CD1c-positive myeloid dendritic cell (primary cell): ENCODE measurements at regions not wholly inside any gene's neighbourhood (a gene's known extent, or its start where the extent isn't known, plus 50 kb on each side); places are given as distances from the start of the nearest gene placed in this dataset.

ENCODE experiments used
- DNase-seq: peaks from one replicate; pipeline ENCODE4 v3.0.0-alpha.2; 2016; ENCODE audit errors: extremely low spot score

DNA sequence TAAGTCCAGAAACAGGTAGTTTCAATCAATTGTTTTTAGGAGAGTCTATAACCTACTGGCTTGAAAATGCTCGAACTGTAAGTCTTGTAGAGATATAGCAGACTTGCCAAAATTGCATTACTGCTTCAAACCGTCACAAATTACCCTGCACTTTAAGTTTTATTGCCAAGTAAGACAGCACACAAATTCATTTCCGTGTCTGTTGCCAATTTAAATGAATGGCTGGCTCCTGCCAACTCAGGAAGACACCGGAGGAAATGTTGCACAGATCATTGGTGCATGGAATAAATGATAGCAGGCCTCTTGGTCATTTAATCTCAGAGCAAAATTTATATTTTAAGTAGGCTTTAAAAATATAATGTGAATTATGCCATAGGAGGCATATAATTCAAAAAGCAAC, 438.1 kb downstream of the HACE1 start:
- no peak for DNase-seq

DNA sequence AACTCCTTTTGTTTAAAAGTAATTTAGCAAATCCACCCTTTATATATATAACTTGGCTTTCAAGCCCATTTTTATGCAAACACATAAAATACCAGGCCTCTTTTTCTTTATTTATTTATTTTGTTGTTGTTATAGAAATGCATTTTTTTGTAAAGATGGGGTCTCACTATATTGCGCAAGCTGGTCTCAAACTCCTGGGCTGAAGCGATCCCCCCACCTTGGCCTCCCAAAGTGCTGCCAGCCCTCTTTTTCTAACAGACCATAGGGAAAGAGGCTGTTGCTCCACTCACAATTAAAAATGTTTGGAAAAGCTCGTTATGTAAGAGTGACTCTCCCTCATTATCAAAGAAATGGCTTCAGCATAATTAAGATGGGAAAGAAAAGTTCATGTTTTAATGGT, 440.9 kb downstream of the HACE1 start:
- no peak for DNase-seq

DNA sequence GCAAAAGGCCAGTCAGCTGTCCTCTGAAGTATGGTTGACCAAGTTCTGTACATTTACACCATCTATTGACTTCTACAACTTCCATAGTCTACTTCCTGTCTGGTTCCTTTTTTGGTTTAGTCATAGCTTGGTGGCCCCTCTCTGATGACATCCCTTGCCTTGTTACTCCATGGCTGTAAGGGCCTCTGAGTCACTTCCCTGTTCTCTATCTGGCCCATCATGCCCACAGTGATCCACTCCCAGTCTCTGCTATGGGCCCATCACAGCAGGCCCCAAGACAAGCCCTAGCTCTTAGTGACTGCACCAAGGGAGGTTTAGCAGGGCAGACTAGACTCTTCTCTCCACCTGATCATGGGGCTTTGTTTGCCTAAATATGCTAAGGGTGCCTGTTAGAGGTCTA, 441.6 kb downstream of the HACE1 start:
- DNase-seq, result no peak

DNA sequence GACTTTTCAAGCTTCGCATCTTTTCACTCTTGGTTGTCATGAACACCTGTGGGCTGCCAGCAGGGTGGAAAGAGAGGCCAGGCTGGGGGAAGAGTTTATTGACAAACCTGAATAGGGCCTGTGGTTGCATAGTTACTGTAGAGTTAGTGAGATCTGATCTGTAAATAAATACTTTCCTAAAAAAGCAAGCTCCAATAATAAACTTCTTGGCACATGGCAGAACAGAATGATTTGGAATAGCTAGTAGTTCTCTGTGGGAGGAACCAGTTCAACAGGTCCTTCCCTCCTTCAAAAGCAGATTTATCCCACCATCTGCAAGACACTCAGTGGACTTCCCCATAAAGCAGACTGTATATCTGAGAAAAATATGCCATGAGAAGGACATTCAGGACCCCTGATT, 445.0 kb downstream of the HACE1 start:
- DNase-seq, result no peak

DNA sequence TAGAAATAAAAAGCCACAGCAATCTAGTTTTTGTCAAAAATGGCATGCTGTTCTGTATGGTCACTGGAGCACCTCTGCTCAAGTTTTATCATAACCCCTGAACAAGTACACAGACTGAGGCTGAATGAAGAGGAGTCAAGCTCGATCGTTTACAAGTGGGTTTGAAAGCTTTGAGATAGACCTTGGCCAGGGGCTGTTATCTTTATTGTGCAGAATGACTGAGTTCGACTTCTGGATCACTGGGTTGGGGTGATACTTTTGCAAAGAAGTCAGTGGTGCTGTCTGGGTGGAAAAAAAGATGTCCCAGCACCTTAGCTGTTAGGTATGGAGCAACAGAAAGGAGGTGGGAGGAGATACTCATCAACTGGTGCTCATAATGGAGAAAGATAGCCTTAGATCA, 446.0 kb downstream of the HACE1 start:
- DNase-seq, result no peak

DNA sequence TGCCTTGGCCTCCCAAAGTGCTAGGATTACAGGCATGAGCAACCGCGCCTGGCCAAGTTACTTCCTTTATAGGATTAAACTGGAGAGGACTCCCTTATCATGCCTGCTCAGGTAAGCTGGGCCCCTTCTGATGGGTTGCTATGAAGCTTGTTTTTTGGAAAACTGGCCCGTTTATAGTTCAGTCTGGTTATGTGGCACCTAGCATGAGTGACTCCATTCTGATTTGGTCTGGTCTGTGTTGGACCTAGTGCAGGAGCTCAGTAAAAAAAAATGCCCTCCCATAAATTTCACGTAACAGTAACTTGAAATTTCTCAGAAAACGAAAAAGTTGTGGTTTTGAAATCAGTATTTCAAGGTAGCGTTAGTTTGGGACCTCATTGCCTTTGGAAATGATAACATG, 448.4 kb downstream of the HACE1 start:
- DNase-seq, result no peak

DNA sequence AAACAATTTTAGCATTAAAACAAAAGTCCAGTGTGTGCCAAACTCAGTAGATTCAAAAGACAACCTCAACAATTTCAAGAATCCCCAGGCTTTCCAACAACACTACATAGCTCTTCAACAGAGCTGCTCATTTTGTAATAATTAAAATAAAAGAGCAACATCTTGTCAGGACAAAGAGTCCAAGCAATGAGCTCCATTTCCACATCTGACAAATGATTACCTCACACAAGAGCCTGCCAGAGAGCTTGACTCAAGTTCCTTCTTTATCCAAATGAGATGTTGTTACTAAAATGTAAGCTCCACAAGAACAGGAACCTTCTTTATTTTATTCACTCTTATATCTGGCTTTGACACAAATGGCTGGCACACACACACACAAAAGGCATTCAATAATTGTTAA, 449.8 kb downstream of the HACE1 start:
- DNase-seq, result no peak

DNA sequence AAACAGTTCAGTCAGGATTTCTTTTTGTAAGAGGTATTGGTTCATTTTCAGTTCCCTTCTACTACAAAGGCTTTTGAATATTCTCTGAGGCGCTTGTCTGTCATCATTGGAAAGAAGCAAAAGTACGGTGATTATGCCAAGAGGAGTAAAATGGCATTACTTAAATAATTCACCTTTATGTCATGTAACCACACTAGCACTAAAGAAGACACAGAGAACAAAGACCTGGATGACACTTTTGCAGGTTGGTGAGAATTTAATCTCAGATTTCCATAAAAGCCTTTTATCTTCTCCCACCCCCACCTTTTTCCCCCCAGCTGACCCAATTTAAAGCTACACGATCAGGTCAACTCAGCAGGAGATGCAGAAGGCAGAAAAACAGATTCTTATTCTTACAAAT, 451.8 kb downstream of the HACE1 start:
- DNase-seq, result no peak

DNA sequence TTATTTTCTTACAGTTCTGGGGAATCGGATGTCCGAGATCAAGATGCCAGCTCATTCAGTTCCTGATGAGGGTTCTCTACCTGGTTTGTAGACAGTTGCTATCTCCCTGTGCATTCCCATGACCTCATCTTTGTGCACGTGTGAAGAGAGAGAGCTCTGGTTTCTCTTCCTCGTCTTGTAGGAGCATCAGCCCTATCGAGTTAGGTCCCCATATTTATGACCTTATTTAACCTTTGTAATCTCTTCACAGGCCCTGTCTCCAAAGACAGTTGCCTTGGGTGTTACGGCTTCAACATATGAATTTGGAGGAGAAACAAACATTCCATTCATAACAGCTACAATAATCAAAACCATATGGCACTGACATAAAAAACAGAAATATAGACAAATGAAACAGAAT, 455.3 kb downstream of the HACE1 start:
- no peak for DNase-seq

DNA sequence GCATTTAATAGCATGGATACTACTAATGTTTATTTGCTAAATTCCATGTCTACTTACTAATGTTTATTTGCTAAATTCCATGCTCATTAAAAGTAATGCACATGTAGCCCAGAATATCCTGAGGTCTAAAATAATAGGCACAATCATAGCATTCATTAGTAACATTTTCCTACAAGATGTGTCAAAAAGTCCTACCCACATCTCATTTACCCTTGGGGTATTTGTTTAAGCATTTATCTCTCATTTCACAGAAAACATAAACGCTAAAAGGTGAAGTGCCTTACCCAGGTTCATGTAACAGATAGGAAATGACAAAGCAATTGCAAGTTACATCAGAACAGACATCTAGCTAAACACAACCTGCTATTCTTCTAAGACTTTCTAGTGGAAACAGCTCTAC, 457.1 kb downstream of the HACE1 start:
- DNase-seq, result no peak

DNA sequence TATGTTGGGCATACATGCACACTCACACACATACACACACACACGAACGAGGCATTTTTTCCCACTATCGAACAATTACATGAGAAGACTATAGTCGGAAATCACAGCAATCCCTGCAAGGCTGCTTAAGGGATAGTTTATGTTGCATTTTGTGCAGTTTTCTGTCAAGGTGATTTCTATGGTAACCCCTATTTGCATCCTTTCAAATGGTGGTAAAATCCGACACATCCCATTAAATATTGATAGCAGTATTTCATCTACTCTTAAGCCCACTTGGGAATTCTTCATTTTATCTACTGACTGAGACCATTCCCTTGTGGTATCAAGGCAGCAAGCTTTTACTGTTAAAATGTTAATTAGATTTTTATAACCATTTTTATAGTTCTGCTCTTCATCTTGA, 457.8 kb downstream of the HACE1 start:
- DNase-seq, result no peak

DNA sequence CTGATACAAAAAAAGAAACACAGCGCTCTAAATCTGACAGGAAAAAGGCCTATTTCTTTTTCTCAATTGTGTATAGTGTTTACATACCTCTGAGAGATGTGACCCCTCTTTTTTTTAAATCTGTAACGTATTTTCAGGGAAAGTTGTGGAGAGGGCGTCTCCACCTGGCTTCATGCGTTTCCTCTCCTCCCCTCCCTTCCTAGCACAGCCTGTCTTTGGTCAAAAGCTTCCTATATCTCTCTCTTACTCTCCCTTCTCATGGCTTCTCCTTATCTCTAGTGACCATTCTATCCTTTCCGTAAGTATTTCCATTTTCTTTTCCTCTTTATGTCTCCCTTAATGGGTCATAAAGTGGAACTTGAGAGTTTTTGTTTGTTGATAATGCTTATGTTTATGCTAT, 458.9 kb downstream of the HACE1 start:
- DNase-seq, result no peak

DNA sequence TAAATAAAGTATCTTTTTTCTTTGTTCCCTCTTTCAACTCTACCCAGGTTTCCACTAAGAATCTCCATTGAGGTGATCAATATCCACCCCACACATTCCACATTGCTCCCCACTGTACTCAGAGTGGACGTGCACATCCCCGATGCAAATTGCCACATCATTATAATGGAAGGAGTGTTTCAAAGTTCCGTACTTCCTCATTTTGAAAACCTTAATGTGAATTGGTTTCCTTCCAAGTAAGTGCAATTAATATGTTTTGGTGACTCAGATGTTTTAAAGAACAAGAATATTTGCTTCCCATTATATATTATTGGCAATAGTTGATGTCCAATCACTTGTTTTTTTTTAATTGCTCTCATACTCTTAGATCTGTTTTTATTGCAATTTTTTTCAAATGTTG, 463.6 kb downstream of the HACE1 start:
- no peak for DNase-seq

DNA sequence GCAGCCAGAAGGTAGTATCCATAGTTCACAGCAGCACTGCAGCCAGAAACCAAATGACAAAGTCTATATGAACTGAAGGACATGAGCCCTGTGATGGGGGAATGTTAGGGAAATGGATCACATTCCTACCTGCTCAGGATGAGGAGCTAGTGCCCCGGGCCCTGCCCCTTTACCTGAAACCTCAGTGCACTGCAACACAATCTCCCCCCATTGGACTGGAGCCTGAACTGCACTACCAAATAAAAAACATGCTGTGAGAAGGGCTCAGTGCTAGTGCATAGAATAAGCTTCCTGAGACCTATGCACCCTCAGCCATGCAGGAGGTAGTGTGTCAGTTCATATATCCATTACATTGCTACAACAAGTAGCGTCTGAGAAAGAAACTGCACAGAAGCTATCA, 477.8 kb downstream of the HACE1 start:
- no peak for DNase-seq

DNA sequence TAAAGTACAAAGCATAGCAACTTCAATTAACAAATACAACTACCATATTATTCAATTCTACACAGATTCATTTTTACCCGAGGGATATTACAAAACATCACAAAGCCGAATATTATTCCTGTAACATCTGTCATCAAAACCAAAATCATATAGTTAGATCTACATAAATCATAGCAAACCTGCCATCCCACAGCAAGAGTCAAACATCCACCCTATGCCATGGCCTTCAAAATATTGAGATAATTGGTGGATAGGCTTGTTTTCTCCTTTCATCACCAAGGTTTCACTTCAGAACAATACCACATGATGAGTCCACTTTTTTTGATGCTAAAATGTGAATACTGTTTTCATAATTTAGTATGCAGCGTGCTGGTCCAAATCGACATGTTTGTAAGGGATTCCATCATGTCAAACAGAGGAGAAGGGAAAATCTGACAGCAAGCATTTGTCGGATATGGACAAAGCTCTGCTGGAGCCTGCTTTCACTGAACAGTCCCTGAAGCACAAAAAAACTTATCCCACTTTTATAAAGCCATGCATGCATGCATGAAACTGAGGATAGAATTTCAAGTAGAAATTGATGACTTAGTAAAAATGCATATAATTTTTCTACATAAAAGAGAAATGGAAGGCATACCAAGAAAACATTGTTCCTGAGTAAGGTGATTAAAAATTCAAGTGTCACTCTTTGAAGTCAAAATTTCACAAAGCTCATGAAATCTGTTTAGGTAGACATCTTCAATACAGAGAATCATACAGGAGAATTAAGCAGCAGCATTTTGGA, 494.1 kb downstream of the HACE1 start:
- DNase-seq, result no peak

DNA sequence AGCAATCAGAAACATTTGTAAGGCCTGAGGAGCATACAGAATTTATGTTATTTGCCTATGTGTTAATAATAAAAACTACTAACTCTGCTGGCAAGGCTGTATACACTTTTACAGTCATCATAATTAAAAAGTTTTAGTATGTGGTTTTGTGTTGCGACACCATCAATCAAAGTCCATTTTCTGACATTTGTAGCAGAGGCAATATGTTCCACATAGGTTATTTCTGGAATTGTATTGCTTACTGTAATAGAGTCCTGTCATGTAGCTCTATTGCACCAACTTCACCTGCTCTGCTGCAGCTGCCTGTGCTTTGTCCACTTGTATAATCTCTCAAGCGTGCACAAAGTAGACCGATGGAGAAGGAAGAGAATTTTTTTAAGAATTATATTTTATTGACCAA, 501.8 kb downstream of the HACE1 start:
- DNase-seq, result no peak

DNA sequence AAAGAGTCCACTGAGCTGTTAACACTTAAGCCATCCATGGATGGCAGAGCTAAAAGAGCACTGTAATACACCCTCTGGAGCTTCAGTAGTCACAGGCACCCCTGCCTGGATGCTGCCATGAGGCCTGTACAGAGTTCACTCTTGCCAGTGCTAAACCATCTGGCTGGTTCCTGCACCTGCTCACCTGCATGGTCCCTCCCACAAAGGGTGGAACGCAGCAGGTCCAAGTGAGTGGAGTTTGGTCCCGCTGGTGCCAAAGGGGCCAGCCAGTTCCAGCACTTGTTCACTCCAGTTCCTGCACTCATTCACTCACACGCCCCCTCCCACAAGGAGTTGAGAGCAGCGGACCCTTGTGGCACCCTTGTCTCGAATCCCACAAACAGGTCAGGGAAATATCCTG, 503.5 kb downstream of the HACE1 start:
- DNase-seq, result no peak

DNA sequence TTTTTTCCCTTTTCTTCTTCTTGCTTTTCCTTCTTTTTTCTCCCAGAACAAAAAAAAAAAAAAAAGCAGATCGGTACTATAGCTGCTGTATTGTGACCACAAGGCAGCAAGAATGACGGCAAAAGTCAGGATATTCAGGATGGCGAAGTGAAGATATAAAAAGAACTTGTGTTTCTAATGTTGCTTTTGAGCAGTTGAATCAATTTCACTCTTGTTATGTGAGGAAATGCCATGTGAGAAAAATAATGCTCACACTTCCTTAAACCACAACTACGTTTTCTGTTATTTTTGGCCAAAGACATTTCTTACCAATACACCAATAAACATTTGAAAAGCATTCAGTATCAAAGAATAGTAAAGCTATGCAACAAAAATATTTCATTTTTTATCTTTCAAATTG, 510.5 kb downstream of the HACE1 start:
- no peak for DNase-seq

DNA sequence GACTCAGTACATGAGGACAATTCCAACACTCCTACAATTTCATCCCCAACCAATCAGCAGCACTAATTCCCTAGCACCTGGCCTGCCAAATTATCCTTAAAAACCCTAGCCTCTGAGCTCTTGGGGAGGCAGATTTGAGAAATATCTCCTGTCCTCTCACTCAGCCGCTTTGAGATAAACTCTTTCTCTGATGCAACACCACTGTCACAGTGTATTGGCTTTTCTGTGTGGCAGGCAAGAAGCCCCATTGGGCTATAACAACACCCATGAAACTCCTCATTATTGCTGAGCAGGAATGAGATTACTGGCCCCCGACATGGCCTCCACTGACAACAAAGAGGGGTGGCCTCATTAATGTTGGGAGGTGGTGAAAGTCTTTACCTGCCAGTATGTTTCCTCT, 515.5 kb downstream of the HACE1 start:
- DNase-seq, result no peak

DNA sequence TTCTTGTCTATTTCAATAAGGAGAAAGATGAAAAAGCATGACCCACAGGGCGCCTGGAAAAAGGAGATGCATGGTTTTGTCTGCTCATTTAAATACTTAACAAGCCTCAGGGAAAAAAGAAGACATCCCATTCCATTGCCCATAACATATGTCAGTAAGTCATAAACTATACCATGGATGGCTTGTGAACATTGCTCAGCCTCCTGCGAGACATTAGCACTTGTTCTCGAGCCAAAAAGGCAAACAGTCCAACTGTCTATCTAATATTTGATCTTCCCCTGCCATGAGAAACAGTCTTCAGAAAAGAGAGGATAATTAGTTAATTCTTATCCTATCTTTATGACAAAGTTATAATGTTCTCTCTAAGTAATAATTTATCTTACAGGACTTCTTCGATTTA, 527.4 kb downstream of the HACE1 start:
- DNase-seq, result no peak

DNA sequence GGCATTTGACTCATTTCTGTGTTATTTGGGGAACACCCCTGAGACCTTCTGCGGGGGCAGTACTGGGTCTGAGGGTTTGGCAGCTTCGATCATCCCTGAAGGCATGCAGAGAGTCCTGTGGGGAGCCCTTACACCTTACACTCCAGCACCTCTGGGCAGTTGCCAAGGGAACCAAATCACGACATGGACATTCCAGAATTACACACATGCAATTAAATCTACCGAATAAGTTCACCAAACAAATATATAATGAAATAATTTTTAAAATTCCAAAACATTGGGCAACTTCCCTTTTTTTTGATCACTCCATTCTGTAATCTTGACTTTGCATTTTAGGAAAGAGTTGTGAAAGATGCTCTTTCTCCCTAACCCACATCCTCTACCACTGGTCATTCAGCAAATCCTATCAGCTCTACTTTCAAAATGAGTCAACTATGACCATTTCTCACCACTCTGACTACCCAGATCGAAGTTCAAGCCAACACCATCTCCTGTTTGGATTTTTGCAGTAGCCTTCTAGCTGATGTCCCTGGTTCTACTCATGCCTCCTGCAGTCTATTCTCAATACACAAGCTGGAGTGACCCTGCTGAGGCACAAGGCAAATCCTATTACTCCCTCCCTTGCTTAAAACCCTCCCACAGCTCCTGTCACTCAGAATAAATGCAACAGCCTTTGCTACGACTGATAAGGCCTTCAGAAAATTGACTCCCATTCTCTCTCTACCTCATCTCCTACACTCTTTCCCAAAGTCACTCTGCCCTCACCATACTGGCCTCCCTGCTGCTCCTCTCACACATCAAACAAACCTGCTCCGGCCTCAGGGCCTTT, 533.3 kb downstream of the HACE1 start:
- DNase-seq, result peak; percentile 7

DNA sequence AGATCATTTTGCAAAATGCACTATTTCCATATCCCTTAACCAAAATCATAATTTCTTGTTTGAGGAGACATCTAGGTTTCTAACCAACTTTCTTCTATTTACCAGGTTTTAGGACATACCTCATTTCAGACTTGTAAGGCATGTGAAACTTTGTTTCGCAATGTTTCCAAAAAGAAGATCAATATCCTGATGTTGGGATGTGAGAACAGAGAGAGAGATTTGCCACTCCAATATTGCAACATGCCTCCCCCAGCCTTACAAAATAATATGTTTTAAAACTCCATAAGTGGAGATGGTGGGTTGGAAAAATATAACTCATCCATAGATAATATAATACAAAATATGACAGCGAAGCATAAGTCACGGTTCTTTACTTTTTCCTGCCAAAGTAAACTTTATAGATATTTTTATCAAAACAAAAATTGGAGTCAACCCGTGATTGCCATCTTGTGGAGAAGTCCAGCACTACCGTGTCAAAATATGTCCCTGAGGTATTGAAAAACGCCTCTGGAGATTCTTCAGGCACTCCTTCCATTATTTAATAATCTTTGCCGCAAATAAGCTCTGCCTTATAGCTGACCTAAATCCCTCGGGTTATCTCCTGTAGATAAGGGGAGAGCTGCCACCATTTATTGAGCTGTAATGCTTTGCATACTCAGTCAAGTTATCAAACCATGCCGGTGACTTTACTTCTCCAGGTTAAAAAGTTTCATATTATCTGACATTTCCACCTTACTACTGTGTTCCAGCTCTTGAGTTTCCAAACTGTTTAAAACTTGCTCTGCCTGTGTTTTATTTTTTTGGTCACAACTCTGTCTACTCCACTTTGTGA, 534.2 kb downstream of the HACE1 start:
- DNase-seq, result no peak

DNA sequence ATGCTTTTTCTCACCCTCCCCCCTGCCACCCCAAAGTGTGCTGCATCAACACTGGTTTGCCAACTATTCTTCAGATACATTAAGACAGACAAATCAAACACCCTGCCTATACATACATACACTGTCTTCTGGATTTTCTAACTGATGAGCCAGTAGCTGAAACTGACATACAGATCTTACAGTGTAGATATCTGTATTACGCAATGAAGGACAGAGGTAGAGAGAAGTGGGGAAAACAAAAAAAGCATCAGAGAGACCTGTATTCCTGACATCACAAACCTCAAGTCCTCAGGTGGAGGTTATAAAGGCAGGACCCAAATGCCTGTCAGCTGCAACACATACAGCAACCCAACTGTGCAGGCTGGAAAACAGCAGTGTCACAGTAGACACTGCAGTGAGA, 535.4 kb downstream of the HACE1 start:
- no peak for DNase-seq
